ENCODE measurements at regions not wholly inside any gene's neighbourhood (a gene's known extent, or its start where the extent isn't known, plus 50 kb on each side); places are given as distances from the start of the nearest gene placed in this dataset.

DNA sequence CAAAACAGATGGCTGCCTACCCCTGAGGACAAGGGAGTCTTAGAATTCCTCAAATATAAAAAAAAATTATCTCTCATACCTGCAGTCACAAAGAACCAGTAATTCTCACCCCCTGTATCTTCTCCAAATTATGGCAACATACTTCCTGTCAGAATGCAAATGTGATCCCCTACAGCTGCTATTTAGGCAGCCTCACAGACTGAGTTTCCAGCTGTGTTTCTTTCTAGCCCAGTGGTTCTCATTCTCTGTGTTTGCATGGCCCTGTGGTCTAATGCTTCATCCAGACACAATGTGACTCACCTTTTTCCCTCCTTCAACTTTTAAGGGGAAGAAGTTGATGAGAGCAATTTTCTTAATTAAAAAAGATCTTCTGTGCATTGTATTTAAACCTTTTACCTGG, 726.3 kb downstream of the TSN start:
- no peak for DNase-seq (ENCODE audit: low read depth)

DNA sequence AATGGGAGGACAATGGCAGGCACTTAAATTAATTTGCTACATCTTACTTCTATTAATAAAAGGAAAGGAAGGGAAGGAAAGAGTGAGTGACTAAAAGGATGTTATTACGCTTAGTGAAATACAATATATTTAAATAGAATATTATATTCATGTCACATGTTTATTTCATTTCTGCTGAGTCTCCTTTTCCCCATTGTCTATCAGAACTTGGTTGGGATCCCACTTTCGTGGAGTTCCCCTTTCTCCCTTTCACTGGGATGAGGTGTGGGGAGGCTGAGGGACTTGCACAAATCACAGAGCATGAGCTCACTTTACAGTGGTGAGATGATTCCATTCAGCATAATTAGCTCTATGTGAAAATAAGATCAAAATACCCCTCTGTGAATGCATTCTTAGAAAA, 730.6 kb downstream of the TSN start:
- DNase-seq (ENCODE audit: low read depth), result no peak

DNA sequence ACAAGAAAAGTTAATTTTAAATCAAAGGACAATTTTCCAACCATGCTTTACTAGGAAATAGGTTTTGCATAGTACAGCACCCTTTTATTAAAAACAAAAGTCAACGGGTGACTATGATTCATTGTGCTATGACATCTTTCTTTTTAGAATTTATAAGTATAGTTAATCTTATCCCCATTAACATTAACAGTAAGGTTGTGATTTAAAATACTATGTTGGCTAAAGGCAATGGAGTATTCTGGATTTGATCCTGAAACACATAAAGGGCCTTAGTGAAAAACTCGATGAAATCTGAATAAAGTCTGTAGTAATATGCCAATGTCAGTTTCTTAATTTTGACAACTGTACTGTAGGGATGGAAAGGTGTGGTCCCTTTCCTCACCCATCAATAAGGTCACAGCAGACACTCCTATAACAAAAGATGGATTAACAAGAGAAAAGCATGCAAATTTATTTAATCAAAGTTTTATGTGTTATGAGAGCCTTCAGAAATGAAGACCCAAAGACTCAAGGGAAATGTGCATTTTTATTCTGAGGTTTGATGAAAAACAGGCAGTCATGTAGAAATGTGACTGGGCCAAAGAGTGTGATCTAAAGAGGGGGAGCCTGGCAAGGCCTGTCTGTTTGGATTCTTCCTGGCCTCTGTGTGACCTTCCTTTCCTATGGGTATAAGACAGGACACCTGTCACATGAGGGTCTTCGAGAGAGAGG, 731.4 kb downstream of the TSN start:
- DNase-seq (ENCODE audit: low read depth), result no peak

DNA sequence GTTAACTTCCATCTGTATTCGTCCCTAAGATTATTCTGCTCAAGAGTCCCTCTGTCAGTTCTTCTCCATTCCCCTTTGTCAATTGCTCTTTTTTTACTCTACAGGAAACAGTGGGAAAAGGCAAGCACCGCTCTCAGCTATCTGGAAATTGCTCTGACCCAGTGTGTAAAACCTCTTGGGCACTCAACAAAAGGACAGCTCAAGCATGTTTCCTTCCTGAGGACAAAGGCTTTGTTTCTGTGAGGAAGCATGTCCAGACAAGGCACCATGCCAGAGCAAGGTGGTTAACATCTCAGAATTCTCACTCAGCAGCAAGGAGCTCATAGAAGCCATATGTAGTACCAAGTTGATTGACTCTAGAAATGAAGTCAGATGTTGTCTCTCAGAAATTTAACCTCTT, 735.6 kb downstream of the TSN start:
- DNase-seq (ENCODE audit: low read depth), result no peak

DNA sequence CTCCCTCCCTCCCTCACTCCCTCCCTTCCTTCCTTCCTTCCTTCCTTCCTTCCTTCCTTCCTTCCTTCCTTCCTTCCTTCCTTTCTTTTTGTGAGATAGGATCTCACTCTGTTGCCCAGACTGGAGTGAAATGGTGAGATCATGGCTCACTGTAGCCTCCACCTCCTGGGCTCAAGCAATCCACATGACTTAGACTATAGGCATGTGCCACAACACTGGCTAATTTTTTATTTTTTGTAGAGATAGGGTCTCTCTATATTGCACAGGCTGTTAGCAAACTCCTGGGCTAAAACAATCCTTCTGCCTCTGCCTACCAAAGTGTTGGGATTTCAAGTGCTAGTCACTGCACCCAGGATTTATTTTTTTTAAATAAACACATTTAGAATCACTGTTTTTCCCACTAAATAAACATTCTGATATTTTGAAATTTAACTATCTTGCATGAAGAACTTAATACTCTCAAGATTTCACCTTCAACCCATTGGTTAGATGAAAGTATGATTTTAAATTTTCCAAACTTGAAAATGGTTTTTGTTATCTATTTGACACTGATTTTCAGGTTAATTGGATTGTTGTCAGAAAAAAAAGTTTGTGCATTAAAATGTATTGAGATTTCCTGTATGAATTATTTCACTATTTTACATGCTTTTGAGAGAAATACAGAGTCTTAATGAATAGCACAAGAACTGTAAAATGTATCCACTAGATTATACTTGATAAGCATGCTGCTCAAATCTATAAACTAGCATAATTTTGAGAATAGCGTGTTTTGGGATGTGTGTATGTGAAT, 745.1 kb downstream of the TSN start:
- no peak for DNase-seq (ENCODE audit: low read depth)

DNA sequence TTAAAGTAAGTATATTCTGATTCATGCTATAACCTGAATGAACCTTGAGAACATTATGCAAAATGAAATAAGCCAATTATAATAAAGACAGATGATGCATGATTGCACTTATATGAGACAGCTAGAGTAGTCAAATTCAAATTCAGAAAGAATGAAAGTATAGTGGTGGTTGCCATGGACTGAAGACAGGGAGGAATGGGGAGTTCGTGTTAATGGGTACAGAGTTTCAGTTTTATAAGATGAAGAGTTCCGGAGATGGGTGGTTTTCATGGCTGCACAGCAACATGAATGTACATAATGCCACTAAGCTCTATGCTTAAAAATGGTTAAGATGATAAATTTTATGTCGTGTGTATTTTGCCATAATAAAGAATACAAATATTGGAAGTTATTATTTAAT, 751.2 kb downstream of the TSN start:
- DNase-seq (ENCODE audit: low read depth), result no peak

GRCh38 chr2:122507261-122507660, 751.8 kb downstream of the TSN start:
- no peak for DNase-seq (ENCODE audit: low read depth)

DNA sequence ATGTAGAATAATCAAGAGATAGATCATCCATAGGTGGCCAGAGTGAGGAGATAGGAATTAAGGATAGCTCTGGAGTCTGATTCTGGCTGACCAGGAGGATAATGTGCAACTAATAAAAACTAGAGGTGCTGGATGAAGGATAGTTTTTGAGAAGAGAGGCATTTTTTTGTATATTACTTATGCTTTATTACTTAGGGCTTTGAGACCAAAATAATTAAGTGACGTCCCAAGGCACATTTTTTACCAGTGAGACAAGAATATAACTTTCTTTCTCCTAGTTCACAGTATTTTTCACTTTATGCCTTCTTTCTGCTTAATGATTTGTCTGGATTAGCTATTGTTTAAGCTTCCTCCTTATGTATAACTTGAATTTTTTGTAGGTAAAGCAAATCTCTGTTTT, 756.6 kb downstream of the TSN start:
- no peak for DNase-seq (ENCODE audit: low read depth)

- peak; percentile 1 for DNase-seq (ENCODE audit: low read depth)
Observed at GRCh38 chr2:122514451-122514996, 759.1 kb downstream of the TSN start.

- DNase-seq (ENCODE audit: low read depth), result no peak
Observed at GRCh38 chr2:122515731-122516290, 760.4 kb downstream of the TSN start.

DNA sequence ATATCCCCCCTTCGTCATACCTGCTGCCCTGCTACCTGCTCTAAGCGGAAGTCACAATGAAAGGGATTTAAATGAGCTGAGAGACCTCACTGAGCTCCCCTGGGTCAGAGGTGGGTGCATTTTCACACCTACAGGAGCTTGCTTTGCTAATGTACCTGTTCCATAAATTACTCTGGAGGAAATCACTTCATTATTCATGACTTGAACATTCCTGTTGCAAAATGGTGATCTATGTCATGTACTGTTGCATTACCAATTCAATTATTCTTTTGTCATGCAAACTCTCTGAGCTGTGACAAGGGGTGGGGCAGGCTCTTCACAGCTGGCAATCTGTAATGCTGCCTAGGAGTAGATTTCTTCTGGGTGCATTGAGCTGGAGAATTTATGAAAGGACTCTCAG, 761.3 kb downstream of the TSN start:
- no peak for DNase-seq (ENCODE audit: low read depth)

GRCh38 chr2:122519366-122519765, 763.9 kb downstream of the TSN start:
- DNase-seq (ENCODE audit: low read depth), result peak; percentile 16

DNA sequence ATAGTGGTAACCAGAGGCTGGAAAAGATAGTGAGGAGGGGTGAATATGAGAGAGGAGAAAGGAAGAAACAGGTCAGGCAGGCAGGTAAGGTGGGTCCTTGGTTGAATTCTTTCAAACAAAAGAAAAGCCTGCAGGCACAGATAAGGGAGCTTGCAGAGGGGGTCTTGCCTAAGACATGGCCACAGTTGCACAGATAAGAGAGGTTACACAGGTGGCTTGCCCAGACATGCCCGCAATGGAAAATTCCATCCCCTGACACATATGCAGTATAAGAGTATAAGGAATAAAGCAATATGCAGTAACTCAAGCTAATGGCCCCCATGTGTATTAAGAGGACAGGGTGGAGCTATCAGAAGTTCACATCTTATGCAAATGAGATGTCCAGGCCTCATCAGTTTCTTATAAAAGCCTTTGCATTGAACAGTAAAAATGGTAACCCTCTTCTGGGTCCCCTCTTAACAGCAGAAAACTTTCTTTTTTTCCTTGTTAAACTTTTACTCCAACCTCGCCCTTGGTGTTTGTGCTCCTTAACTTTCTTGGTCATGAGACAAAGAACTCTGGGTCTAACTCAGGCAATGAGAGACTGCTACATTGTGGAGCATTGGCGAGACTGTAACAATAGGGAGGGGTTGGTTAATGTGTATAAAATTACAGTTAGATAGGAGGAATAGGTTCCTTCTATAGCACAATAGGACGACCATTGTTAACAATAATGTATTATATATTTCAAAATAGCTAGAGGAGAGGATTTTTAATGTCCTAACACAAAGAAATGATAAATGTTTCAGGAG, 764.6 kb downstream of the TSN start:
- no peak for DNase-seq (ENCODE audit: low read depth)

- no peak for DNase-seq (ENCODE audit: low read depth)
Observed at GRCh38 chr2:122523143-122523542, 767.7 kb downstream of the TSN start.

DNA sequence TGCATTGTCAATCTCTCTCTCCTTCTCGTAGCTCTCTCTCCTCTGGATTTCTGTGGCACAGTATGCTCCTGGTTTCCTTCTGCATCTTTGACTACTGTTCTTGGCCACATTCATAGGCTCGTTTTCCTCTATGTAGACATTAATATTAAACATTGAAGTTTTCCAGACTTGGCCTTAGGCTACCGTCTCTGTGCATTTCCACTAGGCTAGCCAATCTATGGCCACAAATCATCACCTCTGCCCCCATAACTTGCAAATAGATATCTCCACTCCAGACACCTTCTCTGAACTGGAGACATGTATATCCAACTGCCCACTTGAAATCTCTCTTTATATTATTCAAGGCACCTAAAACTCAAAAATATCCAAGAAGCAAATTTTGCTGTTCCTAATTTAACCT, 768.5 kb downstream of the TSN start:
- DNase-seq (ENCODE audit: low read depth), result no peak

DNA sequence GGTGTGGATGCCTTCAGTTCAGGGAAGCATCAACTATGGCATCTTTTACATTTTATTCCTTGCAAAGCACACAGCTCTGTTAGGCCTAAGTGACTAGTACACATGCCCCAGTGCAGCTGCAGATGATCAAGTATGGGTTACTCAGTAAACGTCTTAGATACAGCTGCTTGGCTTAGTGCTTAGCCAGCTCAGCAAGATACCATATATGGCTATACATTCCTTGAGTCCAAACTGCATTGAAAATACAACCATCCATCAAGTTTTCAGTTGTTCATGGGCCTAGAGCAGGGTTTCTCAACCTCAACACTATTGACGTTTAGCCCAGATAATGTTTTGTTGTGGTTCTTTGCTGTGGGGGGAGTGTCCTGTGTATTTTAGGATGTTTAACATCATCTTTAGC, 769.9 kb downstream of the TSN start:
- DNase-seq (ENCODE audit: low read depth), result no peak

- peak; percentile 28 for DNase-seq (ENCODE audit: low read depth)
Observed at GRCh38 chr2:122528061-122528460, 772.6 kb downstream of the TSN start.

- no peak for DNase-seq (ENCODE audit: low read depth)
Observed at GRCh38 chr2:122528958-122529705, 773.7 kb downstream of the TSN start.

- no peak for DNase-seq (ENCODE audit: low read depth)
Observed at GRCh38 chr2:122530814-122531213, 775.4 kb downstream of the TSN start.

DNA sequence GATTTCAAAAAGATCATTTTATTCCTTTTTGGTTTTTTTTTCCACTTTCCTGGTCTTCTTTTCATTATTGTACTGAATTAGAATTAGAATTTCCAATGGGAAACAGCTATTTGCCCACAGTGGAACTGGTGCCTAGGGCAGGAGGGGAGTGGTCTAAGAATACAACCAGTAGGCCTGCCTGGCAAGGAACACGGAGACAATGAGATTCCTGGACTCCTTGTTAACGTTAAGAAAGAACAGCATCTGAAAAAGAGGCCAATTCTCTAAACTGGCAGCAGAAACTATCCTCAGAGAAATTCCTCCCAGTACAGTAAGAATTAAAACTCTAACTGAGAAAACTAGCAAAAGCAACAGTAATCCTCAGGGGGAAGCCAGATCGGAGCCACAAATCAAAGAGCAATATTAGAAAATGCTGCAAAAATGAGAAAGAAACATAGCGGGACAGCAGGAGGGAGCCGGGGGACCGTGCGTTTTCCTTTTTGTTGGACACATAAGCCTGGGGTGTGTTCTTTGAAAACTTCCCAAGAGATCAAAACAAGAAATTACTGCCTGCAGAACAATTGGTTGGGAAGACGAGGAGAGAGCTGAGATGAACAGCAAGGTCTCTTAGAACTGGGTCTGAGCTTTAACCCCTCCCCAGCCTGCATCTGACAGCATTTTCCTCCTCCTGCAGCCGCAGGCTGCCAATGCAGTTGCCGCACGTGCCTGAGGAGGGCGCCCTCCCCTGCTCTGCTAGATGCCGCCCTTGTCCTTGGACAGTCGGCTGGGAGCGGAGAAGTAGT, 776.0 kb downstream of the TSN start:
- no peak for DNase-seq (ENCODE audit: low read depth)

GRCh38 chr2:122532072-122532344, 776.6 kb downstream of the TSN start:
- DNase-seq (ENCODE audit: low read depth), result no peak

Measured in M059J (cell line).